RWPE2 (cell line): ENCODE measurements at regions not wholly inside any gene's neighbourhood (a gene's known extent, or its start where the extent isn't known, plus 50 kb on each side); places are given as distances from the start of the nearest gene placed in this dataset.

Source experiments
- ATAC-seq: fragments of 200-7000 bp; cut with Tn5 transposase; 3 replicates; pipeline ENCODE4 v1.9.1; 2021; ENCODE audit warnings: low read depth
- DNase-seq: peaks from one replicate; pipeline ENCODE4 v3.0.0-alpha.2; 2020; ENCODE audit warnings: low spot score
- H3K27ac ChIP-seq: fragments of 450-650 bp; 2 replicates; pipeline ENCODE4 v1.5.1; 2017; ENCODE audit warnings: mild to moderate bottlenecking; ENCODE audit not compliant: poor library complexity, severe bottlenecking
- H3K27me3 ChIP-seq: fragments of 250-450 bp; sonication (Bioruptor Pico); 2 replicates; pipeline ENCODE4 v1.5.1; 2021; ENCODE audit warnings: mild to moderate bottlenecking, moderate library complexity; ENCODE audit not compliant: insufficient read depth, poor library complexity, severe bottlenecking
- H3K36me3 ChIP-seq: fragments of 250-450 bp; sonication (Bioruptor Pico); 2 replicates; pipeline ENCODE4 v1.5.1; 2020; ENCODE audit warnings: low read depth, mild to moderate bottlenecking, moderate library complexity
- H3K4me1 ChIP-seq: fragments of 250-450 bp; sonication (Bioruptor Pico); 2 replicates; pipeline ENCODE4 v1.5.1; 2021; ENCODE audit warnings: mild to moderate bottlenecking, moderate library complexity; ENCODE audit not compliant: insufficient read depth, poor library complexity, severe bottlenecking
- H3K4me3 ChIP-seq: fragments of 250-450 bp; sonication (Bioruptor Pico); 2 replicates; pipeline ENCODE4 v1.5.1; 2021; ENCODE audit warnings: mild to moderate bottlenecking, moderate library complexity; ENCODE audit not compliant: severe bottlenecking
- H3K9me3 ChIP-seq: fragments of 250-450 bp; sonication (Bioruptor Pico); 2 replicates; pipeline ENCODE4 v1.5.1; 2021; ENCODE audit warnings: mild to moderate bottlenecking, moderate library complexity; ENCODE audit not compliant: severe bottlenecking
- TF ChIP-seq, protein P1 (sequence below): fragments of 450-650 bp; IDR thresholded peaks from one replicate; pipeline ENCODE4 v1.5.1; 2017; ENCODE audit warnings: mild to moderate bottlenecking, moderate library complexity; ENCODE audit not compliant: poor library complexity, severe bottlenecking

GRCh38 chr7:116310141-116310540 is 99.8 kb downstream of the TES start:
- Histone ChIP-seq H3K36me3 (no peaks in the 10 kb centered on the region), H3K27me3 (no peaks in the 10 kb centered on the region), H3K27ac (no peak overlapping the region), H3K9me3 (no peaks in the 10 kb centered on the region), H3K4me1 (peaks cover 12% of the 10 kb centered on the region), H3K4me3 (no peak overlapping the region)
- ATAC-seq: no peak
- TF ChIP-seq, protein P1, sequence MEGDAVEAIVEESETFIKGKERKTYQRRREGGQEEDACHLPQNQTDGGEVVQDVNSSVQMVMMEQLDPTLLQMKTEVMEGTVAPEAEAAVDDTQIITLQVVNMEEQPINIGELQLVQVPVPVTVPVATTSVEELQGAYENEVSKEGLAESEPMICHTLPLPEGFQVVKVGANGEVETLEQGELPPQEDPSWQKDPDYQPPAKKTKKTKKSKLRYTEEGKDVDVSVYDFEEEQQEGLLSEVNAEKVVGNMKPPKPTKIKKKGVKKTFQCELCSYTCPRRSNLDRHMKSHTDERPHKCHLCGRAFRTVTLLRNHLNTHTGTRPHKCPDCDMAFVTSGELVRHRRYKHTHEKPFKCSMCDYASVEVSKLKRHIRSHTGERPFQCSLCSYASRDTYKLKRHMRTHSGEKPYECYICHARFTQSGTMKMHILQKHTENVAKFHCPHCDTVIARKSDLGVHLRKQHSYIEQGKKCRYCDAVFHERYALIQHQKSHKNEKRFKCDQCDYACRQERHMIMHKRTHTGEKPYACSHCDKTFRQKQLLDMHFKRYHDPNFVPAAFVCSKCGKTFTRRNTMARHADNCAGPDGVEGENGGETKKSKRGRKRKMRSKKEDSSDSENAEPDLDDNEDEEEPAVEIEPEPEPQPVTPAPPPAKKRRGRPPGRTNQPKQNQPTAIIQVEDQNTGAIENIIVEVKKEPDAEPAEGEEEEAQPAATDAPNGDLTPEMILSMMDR: no peak
- no peak for DNase-seq

DNA sequence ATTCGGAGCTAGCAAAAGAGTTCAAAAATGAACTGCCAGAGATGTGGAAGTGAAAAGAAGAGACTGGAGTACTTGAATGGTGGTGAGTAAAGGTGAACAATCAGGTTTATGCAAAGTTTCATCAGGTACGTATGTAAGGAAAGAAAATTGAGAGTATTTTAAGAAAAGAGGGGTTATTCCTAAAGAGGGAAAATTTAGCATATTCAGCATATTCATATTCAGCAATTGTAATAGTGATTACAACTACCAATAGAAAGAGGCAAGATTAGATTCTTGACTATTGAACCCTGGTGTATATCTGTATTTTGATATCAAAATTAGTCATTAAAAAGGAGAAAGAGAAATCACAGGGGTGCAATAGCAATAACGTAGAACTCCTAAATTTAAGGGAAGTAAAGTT is 100.9 kb downstream of the TES start:
- TF ChIP-seq, protein P1: no peak
- Histone ChIP-seq H3K36me3 (no peaks in the 10 kb centered on the region), H3K4me1 (peaks cover 16% of the 10 kb centered on the region), H3K27ac (no peak overlapping the region), H3K9me3 (no peaks in the 10 kb centered on the region), H3K27me3 (no peaks in the 10 kb centered on the region), H3K4me3 (no peak overlapping the region)
- no peak for ATAC-seq
- DNase-seq: no peak

GRCh38 chr7:116311816-116312471 is 101.6 kb downstream of the TES start:
- DNase-seq: no peak
- TF ChIP-seq, protein P1: no peak
- Histone ChIP-seq H3K4me3 (no peak overlapping the region), H3K36me3 (no peaks in the 10 kb centered on the region), H3K27ac (no peak overlapping the region), H3K9me3 (no peaks in the 10 kb centered on the region), H3K27me3 (no peaks in the 10 kb centered on the region), H3K4me1 (peaks cover 22% of the 10 kb centered on the region)
- no peak for ATAC-seq

DNA sequence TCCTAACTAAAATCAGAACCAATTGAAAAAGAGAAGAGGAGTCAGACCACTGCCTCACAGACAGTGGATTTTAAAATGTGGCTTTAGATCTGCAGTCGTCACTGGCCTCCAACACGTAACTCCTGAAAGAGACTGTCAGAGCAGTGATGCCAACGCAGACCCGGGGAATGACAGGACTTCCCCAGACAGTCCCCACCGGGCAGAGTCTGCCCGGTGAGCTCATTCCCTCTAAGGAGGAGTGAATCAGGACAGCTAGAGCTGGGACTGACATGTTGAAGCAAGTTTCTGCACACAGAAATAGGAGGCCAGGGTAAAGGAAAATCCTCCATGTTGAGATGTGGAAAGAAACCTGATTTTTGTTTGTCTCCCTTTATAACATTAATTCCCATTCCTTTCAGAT is 105.0 kb downstream of the TES start:
- H3K4me3 ChIP-seq: no peak overlapping the region
- peaks cover 34% of the 10 kb centered on the region for H3K4me1 ChIP-seq
- ATAC-seq (peak; percentile 82), DNase-seq (peak; percentile 89)
- H3K27me3 ChIP-seq: no peaks in the 10 kb centered on the region
- no peaks in the 10 kb centered on the region for H3K9me3 ChIP-seq
- H3K36me3 ChIP-seq: no peaks in the 10 kb centered on the region
- TF ChIP-seq, protein P1: no peak
- peak overlapping the region; percentile 100 for H3K27ac ChIP-seq

DNA sequence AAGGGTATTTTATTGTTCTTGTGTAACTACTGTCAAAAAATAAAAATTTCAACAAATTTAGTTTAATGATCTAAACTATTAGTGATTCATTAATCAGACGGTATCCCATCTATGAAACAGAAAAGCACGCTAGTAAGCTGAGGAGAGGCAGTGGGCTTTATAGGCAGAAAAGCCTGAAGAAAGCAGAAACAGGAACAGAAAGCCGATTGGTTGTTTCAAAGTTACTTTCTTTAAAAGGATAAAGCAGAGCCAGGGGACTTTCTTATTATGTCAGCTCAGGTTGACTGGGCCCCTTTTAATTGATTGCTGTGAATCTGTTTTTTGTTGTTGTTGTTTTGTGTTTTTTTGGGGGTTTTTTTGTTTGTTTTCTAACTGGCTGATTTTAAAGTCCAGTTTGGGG is 105.5 kb downstream of the TES start:
- H3K4me3 ChIP-seq: no peak overlapping the region
- H3K27me3 ChIP-seq: no peaks in the 10 kb centered on the region
- TF ChIP-seq, protein P1: no peak
- H3K36me3 ChIP-seq: no peaks in the 10 kb centered on the region
- H3K4me1 ChIP-seq: peaks cover 34% of the 10 kb centered on the region
- no peak for DNase-seq
- no peaks in the 10 kb centered on the region for H3K9me3 ChIP-seq
- ATAC-seq: no peak
- peak overlapping the region; percentile 100 for H3K27ac ChIP-seq
